K562 (cell line): ENCODE measurements at regions not wholly inside any gene's neighbourhood (a gene's known extent, or its start where the extent isn't known, plus 50 kb on each side); places are given as distances from the start of the nearest gene placed in this dataset.

Experiments used
- RCOR1 ChIP-seq, 2 experiments: IDR thresholded peaks; 2 replicates each; pipeline ENCODE4 v1.6.1; 2012; ENCODE audit warnings: low read depth in 2 of 2, low read length in 2 of 2, borderline replicate concordance in 1 of 2, improper control_type of control experiment in 1 of 2
- SP2 ChIP-seq: IDR thresholded peaks from 2 replicates; pipeline ENCODE4 v1.6.1; 2011; ENCODE audit warnings: mild to moderate bottlenecking, low read depth, low read length, moderate library complexity; ENCODE audit not compliant: poor library complexity, severe bottlenecking; ENCODE audit errors: extremely low read depth
- ZNF766 ChIP-seq: fragments of 200-800 bp; sonication (Bioruptor generic); conservative IDR thresholded peaks from 2 replicates; pipeline ENCODE4 v1.6.1; 2016; ENCODE audit warnings: missing genetic modification characterization, missing compliant biosample characterization
- TF ChIP-seq, protein P1 (sequence below), 3 experiments: IDR thresholded peaks in 2 of 3; conservative IDR thresholded peaks in 1 of 3; 2 replicates each; pipeline ENCODE4 v1.5.1; 2011 to 2012; ENCODE audit warnings: low read length in 3 of 3, mild to moderate bottlenecking in 3 of 3, control low read depth in 2 of 3, improper control_type of control experiment in 1 of 3, inconsistent platforms in 1 of 3, low read depth in 1 of 3, mixed read lengths in 1 of 3, moderate library complexity in 1 of 3; ENCODE audit not compliant: insufficient read depth in 2 of 3

- TF ChIP-seq, protein P1, sequence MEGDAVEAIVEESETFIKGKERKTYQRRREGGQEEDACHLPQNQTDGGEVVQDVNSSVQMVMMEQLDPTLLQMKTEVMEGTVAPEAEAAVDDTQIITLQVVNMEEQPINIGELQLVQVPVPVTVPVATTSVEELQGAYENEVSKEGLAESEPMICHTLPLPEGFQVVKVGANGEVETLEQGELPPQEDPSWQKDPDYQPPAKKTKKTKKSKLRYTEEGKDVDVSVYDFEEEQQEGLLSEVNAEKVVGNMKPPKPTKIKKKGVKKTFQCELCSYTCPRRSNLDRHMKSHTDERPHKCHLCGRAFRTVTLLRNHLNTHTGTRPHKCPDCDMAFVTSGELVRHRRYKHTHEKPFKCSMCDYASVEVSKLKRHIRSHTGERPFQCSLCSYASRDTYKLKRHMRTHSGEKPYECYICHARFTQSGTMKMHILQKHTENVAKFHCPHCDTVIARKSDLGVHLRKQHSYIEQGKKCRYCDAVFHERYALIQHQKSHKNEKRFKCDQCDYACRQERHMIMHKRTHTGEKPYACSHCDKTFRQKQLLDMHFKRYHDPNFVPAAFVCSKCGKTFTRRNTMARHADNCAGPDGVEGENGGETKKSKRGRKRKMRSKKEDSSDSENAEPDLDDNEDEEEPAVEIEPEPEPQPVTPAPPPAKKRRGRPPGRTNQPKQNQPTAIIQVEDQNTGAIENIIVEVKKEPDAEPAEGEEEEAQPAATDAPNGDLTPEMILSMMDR (IDR thresholded peaks at IDR 0.05 in 2 of 3, conservative IDR thresholded peaks at IDR 0.05 in 1 of 3; ENCODE audit: insufficient read depth in 2 of 3, low read depth in 1 of 3, low read length in 3 of 3) = no peak
- TF ChIP-seq ZNF766 (no peak), RCOR1 (IDR thresholded peaks at IDR 0.05; ENCODE audit: borderline replicate concordance in 1 of 2, low read depth in 2 of 2, low read length in 2 of 2) (no peak), SP2 (no peak)
These were observed 129.9 kb upstream of the CIBAR2 start for GRCh38 chr16:85242140-85242539.
